GM12878 (cell line): ENCODE measurements at regions not wholly inside any gene's neighbourhood (a gene's known extent, or its start where the extent isn't known, plus 50 kb on each side); places are given as distances from the start of the nearest gene placed in this dataset.

Experiments
- CHD2 ChIP-seq: IDR thresholded peaks from 2 replicates; pipeline ENCODE4 v1.6.1; 2011; ENCODE audit warnings: low read depth, low read length, improper control_type of control experiment, borderline replicate concordance
- CREB1 ChIP-seq: IDR thresholded peaks from 2 replicates; pipeline ENCODE4 v1.6.1; 2012; ENCODE audit warnings: low read depth, mild to moderate bottlenecking, inconsistent platforms
- NFYB ChIP-seq: IDR thresholded peaks from 2 replicates; pipeline ENCODE4 v1.6.1; 2011; ENCODE audit warnings: low read depth, mild to moderate bottlenecking, low read length, improper control_type of control experiment, moderate library complexity; ENCODE audit not compliant: insufficient read depth
- RCOR1 ChIP-seq: conservative IDR thresholded peaks from 2 replicates; pipeline ENCODE4 v1.6.1; 2012; ENCODE audit warnings: low read depth, low read length, improper control_type of control experiment
- SUZ12 ChIP-seq: fragments of 200-600 bp; sonication (generic); IDR thresholded peaks from one replicate; pipeline ENCODE4 v1.6.1; 2018; ENCODE audit warnings: antibody characterized with exemption, mild to moderate bottlenecking; ENCODE audit not compliant: unreplicated experiment
- TBL1XR1 ChIP-seq: IDR thresholded peaks from 2 replicates; pipeline ENCODE4 v1.6.1; 2012; ENCODE audit warnings: low read depth, low read length, improper control_type of control experiment
- YBX1 ChIP-seq: fragments of 450-650 bp; IDR thresholded peaks from 2 replicates; pipeline ENCODE4 v1.6.1; 2016; ENCODE audit warnings: antibody characterized with exemption
- TF ChIP-seq, protein P1 (sequence below): fragments of 450-650 bp; IDR thresholded peaks from 2 replicates; pipeline ENCODE4 v1.6.1; 2017; ENCODE audit warnings: antibody characterized with exemption, mild to moderate bottlenecking, moderate library complexity
- TF ChIP-seq, protein P2 (sequence below): fragments of 450-650 bp; formaldehyde crosslinking; IDR thresholded peaks from 2 replicates; pipeline ENCODE4 v1.4.0; 2022; ENCODE audit warnings: mild to moderate bottlenecking, moderate library complexity
- TF ChIP-seq, protein P3 (sequence below): fragments of 450-650 bp; IDR thresholded peaks from 2 replicates; pipeline ENCODE4 v1.6.1; 2016; ENCODE audit warnings: mild to moderate bottlenecking, moderate library complexity, borderline replicate concordance

DNA sequence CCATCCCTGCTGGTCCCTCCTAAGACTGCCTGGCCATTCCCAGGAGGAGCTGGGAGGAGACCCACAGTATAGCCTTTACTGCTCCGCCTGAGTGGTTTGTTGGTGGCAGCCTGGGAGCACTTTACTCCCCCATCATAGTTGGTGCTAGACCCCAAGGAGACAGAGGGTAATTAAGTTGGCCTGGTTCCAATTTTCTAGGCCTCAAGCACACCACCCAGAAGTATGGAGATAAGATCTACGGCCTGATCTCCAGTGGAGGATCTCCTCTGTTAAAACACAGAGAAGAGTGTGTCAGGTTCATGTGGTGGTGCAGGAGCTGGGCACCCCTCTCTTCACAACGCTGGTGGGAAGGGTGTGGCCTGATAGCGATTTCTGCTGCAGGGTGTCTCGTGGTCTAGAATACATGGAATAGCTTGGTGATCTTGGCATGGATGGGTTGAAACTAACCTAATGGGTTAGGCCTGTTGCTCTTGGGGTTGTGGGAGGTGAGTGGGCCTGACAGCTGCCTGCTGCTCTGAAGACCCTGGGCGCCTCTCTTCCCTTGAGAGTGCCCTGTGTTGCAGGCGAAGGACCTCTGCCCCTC, 68.5 kb downstream of the FASLG start (continued):
- TF ChIP-seq YBX1 (no peak), CHD2 (no peak), SUZ12 (no peak), CREB1 (no peak), RCOR1 (no peak), TBL1XR1 (no peak), NFYB (no peak)
- TF ChIP-seq, protein P1, sequence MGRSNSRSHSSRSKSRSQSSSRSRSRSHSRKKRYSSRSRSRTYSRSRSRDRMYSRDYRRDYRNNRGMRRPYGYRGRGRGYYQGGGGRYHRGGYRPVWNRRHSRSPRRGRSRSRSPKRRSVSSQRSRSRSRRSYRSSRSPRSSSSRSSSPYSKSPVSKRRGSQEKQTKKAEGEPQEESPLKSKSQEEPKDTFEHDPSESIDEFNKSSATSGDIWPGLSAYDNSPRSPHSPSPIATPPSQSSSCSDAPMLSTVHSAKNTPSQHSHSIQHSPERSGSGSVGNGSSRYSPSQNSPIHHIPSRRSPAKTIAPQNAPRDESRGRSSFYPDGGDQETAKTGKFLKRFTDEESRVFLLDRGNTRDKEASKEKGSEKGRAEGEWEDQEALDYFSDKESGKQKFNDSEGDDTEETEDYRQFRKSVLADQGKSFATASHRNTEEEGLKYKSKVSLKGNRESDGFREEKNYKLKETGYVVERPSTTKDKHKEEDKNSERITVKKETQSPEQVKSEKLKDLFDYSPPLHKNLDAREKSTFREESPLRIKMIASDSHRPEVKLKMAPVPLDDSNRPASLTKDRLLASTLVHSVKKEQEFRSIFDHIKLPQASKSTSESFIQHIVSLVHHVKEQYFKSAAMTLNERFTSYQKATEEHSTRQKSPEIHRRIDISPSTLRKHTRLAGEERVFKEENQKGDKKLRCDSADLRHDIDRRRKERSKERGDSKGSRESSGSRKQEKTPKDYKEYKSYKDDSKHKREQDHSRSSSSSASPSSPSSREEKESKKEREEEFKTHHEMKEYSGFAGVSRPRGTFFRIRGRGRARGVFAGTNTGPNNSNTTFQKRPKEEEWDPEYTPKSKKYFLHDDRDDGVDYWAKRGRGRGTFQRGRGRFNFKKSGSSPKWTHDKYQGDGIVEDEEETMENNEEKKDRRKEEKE, result no peak
- TF ChIP-seq, protein P2, sequence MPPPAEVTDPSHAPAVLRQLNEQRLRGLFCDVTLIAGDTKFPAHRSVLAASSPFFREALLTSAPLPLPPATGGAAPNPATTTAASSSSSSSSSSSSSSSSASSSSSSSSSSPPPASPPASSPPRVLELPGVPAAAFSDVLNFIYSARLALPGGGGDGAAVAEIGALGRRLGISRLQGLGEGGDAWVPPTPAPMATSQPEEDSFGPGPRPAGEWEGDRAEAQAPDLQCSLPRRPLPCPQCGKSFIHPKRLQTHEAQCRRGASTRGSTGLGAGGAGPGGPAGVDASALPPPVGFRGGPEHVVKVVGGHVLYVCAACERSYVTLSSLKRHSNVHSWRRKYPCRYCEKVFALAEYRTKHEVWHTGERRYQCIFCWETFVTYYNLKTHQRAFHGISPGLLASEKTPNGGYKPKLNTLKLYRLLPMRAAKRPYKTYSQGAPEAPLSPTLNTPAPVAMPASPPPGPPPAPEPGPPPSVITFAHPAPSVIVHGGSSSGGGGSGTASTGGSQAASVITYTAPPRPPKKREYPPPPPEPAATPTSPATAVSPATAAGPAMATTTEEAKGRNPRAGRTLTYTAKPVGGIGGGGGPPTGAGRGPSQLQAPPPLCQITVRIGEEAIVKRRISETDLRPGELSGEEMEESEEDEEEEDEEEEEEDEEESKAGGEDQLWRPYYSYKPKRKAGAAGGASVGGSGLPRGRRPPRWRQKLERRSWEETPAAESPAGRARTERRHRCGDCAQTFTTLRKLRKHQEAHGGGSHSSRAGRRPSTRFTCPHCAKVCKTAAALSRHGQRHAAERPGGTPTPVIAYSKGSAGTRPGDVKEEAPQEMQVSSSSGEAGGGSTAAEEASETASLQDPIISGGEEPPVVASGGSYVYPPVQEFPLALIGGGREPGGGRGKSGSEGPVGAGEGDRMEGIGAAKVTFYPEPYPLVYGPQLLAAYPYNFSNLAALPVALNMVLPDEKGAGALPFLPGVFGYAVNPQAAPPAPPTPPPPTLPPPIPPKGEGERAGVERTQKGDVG (CRISPR knock-in tag), result no peak
- TF ChIP-seq, protein P3, sequence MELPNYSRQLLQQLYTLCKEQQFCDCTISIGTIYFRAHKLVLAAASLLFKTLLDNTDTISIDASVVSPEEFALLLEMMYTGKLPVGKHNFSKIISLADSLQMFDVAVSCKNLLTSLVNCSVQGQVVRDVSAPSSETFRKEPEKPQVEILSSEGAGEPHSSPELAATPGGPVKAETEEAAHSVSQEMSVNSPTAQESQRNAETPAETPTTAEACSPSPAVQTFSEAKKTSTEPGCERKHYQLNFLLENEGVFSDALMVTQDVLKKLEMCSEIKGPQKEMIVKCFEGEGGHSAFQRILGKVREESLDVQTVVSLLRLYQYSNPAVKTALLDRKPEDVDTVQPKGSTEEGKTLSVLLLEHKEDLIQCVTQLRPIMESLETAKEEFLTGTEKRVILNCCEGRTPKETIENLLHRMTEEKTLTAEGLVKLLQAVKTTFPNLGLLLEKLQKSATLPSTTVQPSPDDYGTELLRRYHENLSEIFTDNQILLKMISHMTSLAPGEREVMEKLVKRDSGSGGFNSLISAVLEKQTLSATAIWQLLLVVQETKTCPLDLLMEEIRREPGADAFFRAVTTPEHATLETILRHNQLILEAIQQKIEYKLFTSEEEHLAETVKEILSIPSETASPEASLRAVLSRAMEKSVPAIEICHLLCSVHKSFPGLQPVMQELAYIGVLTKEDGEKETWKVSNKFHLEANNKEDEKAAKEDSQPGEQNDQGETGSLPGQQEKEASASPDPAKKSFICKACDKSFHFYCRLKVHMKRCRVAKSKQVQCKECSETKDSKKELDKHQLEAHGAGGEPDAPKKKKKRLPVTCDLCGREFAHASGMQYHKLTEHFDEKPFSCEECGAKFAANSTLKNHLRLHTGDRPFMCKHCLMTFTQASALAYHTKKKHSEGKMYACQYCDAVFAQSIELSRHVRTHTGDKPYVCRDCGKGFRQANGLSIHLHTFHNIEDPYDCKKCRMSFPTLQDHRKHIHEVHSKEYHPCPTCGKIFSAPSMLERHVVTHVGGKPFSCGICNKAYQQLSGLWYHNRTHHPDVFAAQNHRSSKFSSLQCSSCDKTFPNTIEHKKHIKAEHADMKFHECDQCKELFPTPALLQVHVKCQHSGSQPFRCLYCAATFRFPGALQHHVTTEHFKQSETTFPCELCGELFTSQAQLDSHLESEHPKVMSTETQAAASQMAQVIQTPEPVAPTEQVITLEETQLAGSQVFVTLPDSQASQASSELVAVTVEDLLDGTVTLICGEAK, result no peak
